Transverse colon (tissue), 4 donors: ENCODE measurements at regions not wholly inside any gene's neighbourhood (a gene's known extent, or its start where the extent isn't known, plus 50 kb on each side); places are given as distances from the start of the nearest gene placed in this dataset.

Experiments
- EP300 ChIP-seq: sonication (generic); formaldehyde crosslinking; IDR thresholded peaks from one replicate; pipeline ENCODE4 v1.6.1; 2017; ENCODE audit warnings: antibody characterized with exemption, low read depth
- POLR2A ChIP-seq: fragments of 450-650 bp; IDR thresholded peaks from one replicate; pipeline ENCODE4 v1.6.1; 2016; ENCODE audit warnings: antibody characterized with exemption, mild to moderate bottlenecking, moderate library complexity
- POLR2AphosphoS5 ChIP-seq, 3 donors: sonication (generic); formaldehyde crosslinking; IDR thresholded peaks; one replicate each; pipeline ENCODE4 v1.6.1; 2016; ENCODE audit warnings: antibody characterized with exemption in 3 of 3
- TF ChIP-seq, protein P1 (sequence below), 5 experiments: fragments of 200-600 bp in 3 of 5; fragments of 450-650 bp in 2 of 5; sonication (generic) in 3 of 5; IDR thresholded peaks; 1 replicate in 2 of 5; 2 replicates in 3 of 5; pipeline ENCODE4 v1.5.1; 2016 to 2017; ENCODE audit warnings: antibody characterized with exemption in 5 of 5, inconsistent platforms in 3 of 5, mild to moderate bottlenecking in 2 of 5, moderate library complexity in 1 of 5

DNA sequence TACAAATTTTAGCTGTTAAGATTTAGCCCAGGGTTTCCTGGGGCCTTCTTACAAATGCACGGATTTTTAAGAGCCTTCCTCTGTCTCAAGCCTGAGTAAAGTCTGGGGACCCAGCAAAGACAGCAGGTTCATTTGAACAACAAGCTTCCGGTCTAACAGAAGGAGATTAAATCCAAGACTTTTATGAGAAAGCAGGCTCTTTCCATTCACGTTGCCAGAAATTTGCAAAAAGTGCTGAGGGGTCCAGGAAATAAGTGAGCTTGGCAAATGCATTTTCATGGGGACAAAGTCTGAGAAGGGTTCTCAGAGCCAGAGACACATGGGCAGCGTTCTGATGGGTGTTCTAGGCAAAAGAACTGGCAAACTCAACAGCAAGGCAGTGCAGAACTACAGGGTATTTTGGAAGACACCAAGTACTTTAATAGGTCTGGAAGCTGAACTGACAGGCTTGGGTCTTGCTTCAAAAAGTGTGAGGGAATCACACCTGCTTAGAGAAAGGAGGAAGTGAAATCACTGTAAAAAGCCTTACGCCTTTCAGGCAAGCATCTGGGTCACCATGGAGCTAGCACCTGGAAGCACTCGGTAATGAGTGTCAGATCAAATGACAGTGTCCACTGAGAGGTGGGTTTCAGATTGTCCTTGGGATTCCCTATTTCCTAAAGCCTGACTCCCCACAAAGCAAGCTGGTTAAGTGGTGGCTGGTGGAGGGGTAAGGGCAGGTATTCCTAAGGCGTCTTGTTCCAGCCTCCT is 115.8 kb upstream of the ARHGEF3 start:
- TF ChIP-seq POLR2AphosphoS5 (IDR thresholded peaks at IDR 0.05) (no peak), POLR2A (no peak), EP300 (no peak)
- TF ChIP-seq, protein P1, sequence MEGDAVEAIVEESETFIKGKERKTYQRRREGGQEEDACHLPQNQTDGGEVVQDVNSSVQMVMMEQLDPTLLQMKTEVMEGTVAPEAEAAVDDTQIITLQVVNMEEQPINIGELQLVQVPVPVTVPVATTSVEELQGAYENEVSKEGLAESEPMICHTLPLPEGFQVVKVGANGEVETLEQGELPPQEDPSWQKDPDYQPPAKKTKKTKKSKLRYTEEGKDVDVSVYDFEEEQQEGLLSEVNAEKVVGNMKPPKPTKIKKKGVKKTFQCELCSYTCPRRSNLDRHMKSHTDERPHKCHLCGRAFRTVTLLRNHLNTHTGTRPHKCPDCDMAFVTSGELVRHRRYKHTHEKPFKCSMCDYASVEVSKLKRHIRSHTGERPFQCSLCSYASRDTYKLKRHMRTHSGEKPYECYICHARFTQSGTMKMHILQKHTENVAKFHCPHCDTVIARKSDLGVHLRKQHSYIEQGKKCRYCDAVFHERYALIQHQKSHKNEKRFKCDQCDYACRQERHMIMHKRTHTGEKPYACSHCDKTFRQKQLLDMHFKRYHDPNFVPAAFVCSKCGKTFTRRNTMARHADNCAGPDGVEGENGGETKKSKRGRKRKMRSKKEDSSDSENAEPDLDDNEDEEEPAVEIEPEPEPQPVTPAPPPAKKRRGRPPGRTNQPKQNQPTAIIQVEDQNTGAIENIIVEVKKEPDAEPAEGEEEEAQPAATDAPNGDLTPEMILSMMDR (IDR thresholded peaks at IDR 0.05) = no peak
